ENCODE measurements at regions not wholly inside any gene's neighbourhood (a gene's known extent, or its start where the extent isn't known, plus 50 kb on each side); places are given as distances from the start of the nearest gene placed in this dataset.

DNA sequence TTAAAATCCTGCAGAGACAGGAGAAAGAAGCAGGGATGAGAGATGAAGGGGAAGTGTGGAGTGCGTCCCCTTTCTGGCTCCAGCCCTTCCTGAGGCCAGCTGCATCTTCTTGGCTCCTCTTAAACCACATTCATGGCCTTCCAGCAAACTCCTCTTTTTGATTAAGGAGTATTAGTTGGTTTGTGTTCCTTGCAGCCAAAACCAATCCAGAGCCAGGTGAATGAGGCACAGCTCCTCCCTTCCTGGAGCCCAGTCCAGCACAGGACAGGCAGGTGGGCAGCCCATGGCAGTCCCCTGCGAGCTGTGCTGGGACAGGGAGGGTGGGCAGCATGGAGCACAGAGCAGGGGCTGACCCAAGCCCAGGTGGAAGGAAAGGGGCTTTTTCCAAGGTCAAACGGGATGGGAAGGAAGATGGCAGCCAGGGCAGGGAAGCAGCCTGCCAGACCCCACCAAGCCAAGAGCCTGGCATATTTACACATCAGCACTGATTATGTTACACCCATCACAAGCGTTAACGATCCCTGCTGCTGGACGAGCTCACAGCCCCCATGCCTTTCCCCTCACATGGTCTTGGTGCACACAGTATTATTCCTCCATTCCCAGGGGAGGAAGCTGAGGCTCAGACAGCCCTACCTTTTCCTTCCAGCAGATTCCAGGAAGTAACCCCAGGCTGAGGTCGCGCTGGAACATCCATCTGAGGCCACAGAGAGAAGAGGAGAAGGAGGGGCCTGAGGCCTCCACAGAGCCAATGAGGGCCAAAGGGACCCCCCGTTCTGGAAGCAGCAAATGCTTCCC, 175.6 kb downstream of the SMAD6 start:
- Histone ChIP-seq H2AFZ (ENCODE audit: low read length) (no peak overlapping the region), H3K4me3 (ENCODE audit: low read depth, low read length, poor library complexity, severe bottlenecking) (no peak overlapping the region), H3K27ac (ENCODE audit: low read depth, low read length, poor library complexity, severe bottlenecking) (no peak overlapping the region)

GRCh38 chr15:66878761-66879160, 176.7 kb downstream of the SMAD6 start:
- POLR2A ChIA-PET: no interaction called here
- H3K79me2 ChIP-seq (ENCODE audit: insufficient read depth, low read depth, low read length): no peaks in the 10 kb centered on the region
- no peaks in the 10 kb centered on the region for H4K20me1 ChIP-seq (ENCODE audit: insufficient read depth, low read length)
- H3K9me2 ChIP-seq (ENCODE audit: insufficient read depth, low read length): no peaks in the 10 kb centered on the region
- H3K27ac ChIP-seq (ENCODE audit: low read depth, low read length, poor library complexity, severe bottlenecking): no peak overlapping the region
- TF ChIP-seq CTCF (conservative IDR thresholded peaks at IDR 0.05; ENCODE audit: low read length) (no peak), EZH2phosphoT487 (IDR thresholded peaks at IDR 0.05; ENCODE audit: borderline replicate concordance, low read depth, low read length) (no peak)
- H2AFZ ChIP-seq (ENCODE audit: low read length): no peak overlapping the region
- 0 out of 2 replicates have a peak overlapping the region, but pooled peaks have one; percentile 7 for H3K4me2 ChIP-seq (ENCODE audit: low read length)
- H3K4me1 ChIP-seq (ENCODE audit: insufficient read depth, low read length, poor library complexity, severe bottlenecking): peaks cover 9% of the 10 kb centered on the region
- CTCF ChIA-PET (ENCODE audit: unreplicated experiment): no interaction called here
- H3K4me3 ChIP-seq (ENCODE audit: low read depth, low read length, poor library complexity, severe bottlenecking): no peak overlapping the region
- no TSS peak for BruUV-seq (replicated peaks)
- H3K36me3 ChIP-seq (ENCODE audit: insufficient read depth, low read length): no peaks in the 10 kb centered on the region
- intact Hi-C loops (cut with micrococcal nuclease; ENCODE audit: unreplicated experiment): no loop called here
- peak; percentile 13 for DNase-seq (ENCODE audit: low spot score)
- no peaks in the 10 kb centered on the region for H3K9me3 ChIP-seq (ENCODE audit: low read length)

More for the DNA sequence above, 175.6 kb downstream of the SMAD6 start:
- Histone ChIP-seq H3K4me2 (ENCODE audit: low read length) (no peak overlapping the region), H3K9me3 (ENCODE audit: low read length) (no peaks in the 10 kb centered on the region), H3K4me1 (ENCODE audit: insufficient read depth, low read length, poor library complexity, severe bottlenecking) (peaks cover 10% of the 10 kb centered on the region), H3K9me2 (ENCODE audit: insufficient read depth, low read length) (no peaks in the 10 kb centered on the region), H3K79me2 (ENCODE audit: insufficient read depth, low read depth, low read length) (no peaks in the 10 kb centered on the region), H3K36me3 (ENCODE audit: insufficient read depth, low read length) (no peaks in the 10 kb centered on the region), H4K20me1 (ENCODE audit: insufficient read depth, low read length) (no peaks in the 10 kb centered on the region)
- ChIA-PET CTCF (ENCODE audit: unreplicated experiment) (no interaction called here), POLR2A (no interaction called here)
- no peak for DNase-seq (ENCODE audit: low spot score)
- TF ChIP-seq EZH2phosphoT487 (IDR thresholded peaks at IDR 0.05; ENCODE audit: borderline replicate concordance, low read depth, low read length): no peak
- no peak for TF ChIP-seq CTCF (conservative IDR thresholded peaks at IDR 0.05; ENCODE audit: low read length)
- intact Hi-C loops (cut with micrococcal nuclease; ENCODE audit: unreplicated experiment): no loop called here
- BruUV-seq (replicated peaks): no TSS peak

All from OCI-LY7 (cell line).